Thyroid gland (tissue), 4 donors: ENCODE measurements at regions not wholly inside any gene's neighbourhood (a gene's known extent, or its start where the extent isn't known, plus 50 kb on each side); places are given as distances from the start of the nearest gene placed in this dataset.
A peak's percentile ranks its signal among the peaks of the same experiment; 100 is the strongest.

Source experiments
- DNase-seq, 2 donors: peaks; one replicate each; pipeline ENCODE4 v3.0.0-alpha.2; 2019
- H3K27ac ChIP-seq, 3 donors: fragments of 200-600 bp; sonication (generic); 1 replicate in 2 of 3; 2 replicates in 1 of 3; pipeline ENCODE4 v1.5.1; 2016 to 2019; ENCODE audit warnings: mild to moderate bottlenecking in 1 of 3, moderate library complexity in 1 of 3
- H3K27me3 ChIP-seq: fragments of 200-600 bp; sonication (generic); one replicate; pipeline ENCODE4 v1.5.1; 2019
- H3K36me3 ChIP-seq, 2 donors: fragments of 200-600 bp; sonication (generic); one replicate each; pipeline ENCODE4 v1.5.1; 2016 to 2019
- H3K4me1 ChIP-seq, 2 donors: fragments of 200-600 bp; sonication (generic); one replicate each; pipeline ENCODE4 v1.5.1; 2017 to 2019
- H3K4me3 ChIP-seq, 3 donors: fragments of 200-600 bp; sonication (generic); replicated peaks in 1 of 3; 1 replicate in 2 of 3; 2 replicates in 1 of 3; pipeline ENCODE4 v1.5.1; 2016; ENCODE audit warnings: mild to moderate bottlenecking in 1 of 3
- H3K9me3 ChIP-seq: fragments of 200-600 bp; sonication (generic); one replicate; pipeline ENCODE4 v1.5.1; 2017
- CTCF ChIP-seq, 6 experiments: fragments of 200-600 bp in 3 of 6; fragments of 450-650 bp in 3 of 6; sonication (generic) in 3 of 6; IDR thresholded peaks; one replicate each; pipeline ENCODE4 v1.5.1; 2016 to 2019; ENCODE audit warnings: antibody characterized with exemption in 6 of 6, mild to moderate bottlenecking in 2 of 6, inconsistent platforms in 1 of 6, moderate library complexity in 1 of 6
- POLR2A ChIP-seq, 2 donors: fragments of 450-650 bp; IDR thresholded peaks; one replicate each; pipeline ENCODE4 v1.6.1; 2017; ENCODE audit warnings: antibody characterized with exemption in 2 of 2, mild to moderate bottlenecking in 2 of 2, moderate library complexity in 1 of 2
- whole genome bisulfite sequencing, 2 donors: methylation state at CpG; one replicate each; pipeline ENCODE4 v1.1.5; 2017; 5-methylcytosine and 5-hydroxymethylcytosine counted together
- intact Hi-C: fragments of 100-400 bp; cut with DNase I; formaldehyde crosslinking; loops from one replicate; pipeline ENCODE4 v1.15.1; 2023

GRCh38 chr20:40538131-40538530 lies 150.9 kb downstream of the MAFB start:
- no peak overlapping the region for H3K4me3 ChIP-seq
- H3K27ac ChIP-seq = no peak overlapping the region
- H3K4me1 ChIP-seq = no peaks in the 10 kb centered on the region
- H3K27me3 ChIP-seq = no peaks in the 10 kb centered on the region
- H3K36me3 ChIP-seq = no peaks in the 10 kb centered on the region
- DNase-seq = no peak
- H3K9me3 ChIP-seq = no peaks in the 10 kb centered on the region
- WGBS, 2 donors = 85 to 86% methylated on average over 3 of the region's 3 CpGs
- TF ChIP-seq CTCF (IDR thresholded peaks at IDR 0.05) = no peak
- no peak for TF ChIP-seq POLR2A (IDR thresholded peaks at IDR 0.05)
- intact Hi-C loops = no loop called here

GRCh38 chr20:40536808-40537207 lies 152.2 kb downstream of the MAFB start:
- H3K36me3 ChIP-seq = no peaks in the 10 kb centered on the region
- intact Hi-C loops = no loop called here
- H3K4me3 ChIP-seq = no peak overlapping the region
- no peak for TF ChIP-seq POLR2A (IDR thresholded peaks at IDR 0.05)
- TF ChIP-seq CTCF (IDR thresholded peaks at IDR 0.05) = no peak
- no peak for DNase-seq
- no peaks in the 10 kb centered on the region for H3K4me1 ChIP-seq
- no peaks in the 10 kb centered on the region for H3K9me3 ChIP-seq
- H3K27me3 ChIP-seq = no peaks in the 10 kb centered on the region
- 77 to 92% methylated on average over 4 of the region's 4 CpGs for WGBS, 2 donors
- no peak overlapping the region for H3K27ac ChIP-seq

DNA sequence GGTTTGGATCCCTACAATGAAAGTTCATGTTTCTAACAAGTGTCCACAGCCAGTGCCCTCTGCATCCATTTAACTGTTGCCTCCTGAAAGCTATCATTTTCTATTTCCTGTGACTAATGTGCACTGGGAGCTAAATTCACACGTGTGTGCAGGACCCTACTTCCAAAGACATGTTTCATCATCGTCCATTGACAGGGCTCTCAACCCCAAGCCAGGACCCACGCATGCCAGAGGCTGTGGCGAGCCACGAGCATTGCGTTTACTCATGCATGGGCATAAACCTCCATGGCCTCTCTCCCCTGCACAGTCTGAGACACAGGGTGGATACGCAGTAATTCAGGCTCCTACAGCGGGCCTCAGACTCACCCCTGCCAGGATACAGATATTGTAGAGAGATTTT lies 153.2 kb downstream of the MAFB start:
- no peak for DNase-seq
- no peak overlapping the region for H3K4me3 ChIP-seq
- intact Hi-C loops = no loop called here
- H3K9me3 ChIP-seq = no peaks in the 10 kb centered on the region
- no peak overlapping the region for H3K27ac ChIP-seq
- no peaks in the 10 kb centered on the region for H3K27me3 ChIP-seq
- H3K36me3 ChIP-seq = no peaks in the 10 kb centered on the region
- TF ChIP-seq POLR2A (IDR thresholded peaks at IDR 0.05) (no peak), CTCF (IDR thresholded peaks at IDR 0.05) (no peak)
- WGBS, 2 donors = 77 to 82% methylated on average over 8 of the region's 8 CpGs
- H3K4me1 ChIP-seq = no peaks in the 10 kb centered on the region

DNA sequence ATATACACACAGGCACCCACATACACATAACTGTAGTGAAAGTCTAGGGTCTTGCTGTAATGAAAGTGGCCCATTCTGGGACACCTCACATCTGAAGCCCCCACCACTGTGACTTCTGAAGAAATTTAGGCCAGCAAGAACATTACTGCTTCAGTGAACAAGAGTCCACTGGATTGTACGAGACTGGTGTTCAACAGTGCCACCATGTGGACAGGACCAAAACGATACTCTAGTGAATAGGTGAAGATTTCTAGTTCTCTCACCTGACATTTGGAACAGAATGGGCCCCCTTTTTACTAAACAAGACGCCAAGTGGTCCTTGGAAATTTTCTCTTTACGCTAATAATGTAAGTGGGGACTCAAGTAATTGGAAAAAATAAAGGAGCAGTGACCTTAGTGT lies 156.9 kb downstream of the MAFB start:
- no peaks in the 10 kb centered on the region for H3K27me3 ChIP-seq
- H3K4me3 ChIP-seq = no peak overlapping the region
- DNase-seq = no peak
- H3K4me1 ChIP-seq = no peaks in the 10 kb centered on the region
- H3K9me3 ChIP-seq = no peaks in the 10 kb centered on the region
- no peaks in the 10 kb centered on the region for H3K36me3 ChIP-seq
- no peak overlapping the region for H3K27ac ChIP-seq
- TF ChIP-seq CTCF (IDR thresholded peaks at IDR 0.05) (peak in 1 of 6 experiments; percentile 6), POLR2A (IDR thresholded peaks at IDR 0.05) (no peak)
- 69 to 74% methylated on average over 4 of the region's 4 CpGs for WGBS, 2 donors
- intact Hi-C loops = no loop called here

DNA sequence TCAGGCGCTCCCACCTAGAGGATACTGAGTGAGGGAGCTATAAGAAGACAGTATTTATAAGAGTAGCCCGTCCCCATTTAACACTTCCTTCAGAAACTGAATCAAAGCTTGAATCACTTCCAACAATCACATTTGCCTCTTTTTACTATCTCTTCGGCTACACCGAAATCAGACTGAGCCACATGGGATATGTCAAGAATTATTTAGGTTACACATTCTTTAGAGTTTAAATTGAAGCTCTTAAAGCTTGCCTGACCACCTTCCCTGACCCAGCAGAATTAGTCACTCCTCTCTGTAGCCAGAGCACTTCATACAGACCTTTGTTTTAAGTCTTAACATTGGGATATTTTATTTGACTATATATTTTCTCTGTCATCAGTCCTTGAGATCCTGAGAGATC lies 163.7 kb downstream of the MAFB start:
- Histone ChIP-seq H3K9me3 (no peaks in the 10 kb centered on the region), H3K27me3 (no peaks in the 10 kb centered on the region), H3K4me1 (no peaks in the 10 kb centered on the region), H3K4me3 (no peak overlapping the region), H3K27ac (no peak overlapping the region), H3K36me3 (no peaks in the 10 kb centered on the region)
- no peak for DNase-seq
- intact Hi-C loops = no loop called here
- TF ChIP-seq CTCF (IDR thresholded peaks at IDR 0.05) (no peak), POLR2A (IDR thresholded peaks at IDR 0.05) (no peak)
- 80 to 84% methylated on average over 4 of the region's 4 CpGs for WGBS, 2 donors
